Activated CD4-positive, alpha-beta T cell treated with anti-CD3 and anti-CD28 coated beads, Interleukin-2, amount 50 U/mL, for 16 hours (primary cell): ENCODE measurements at regions not wholly inside any gene's neighbourhood (a gene's known extent, or its start where the extent isn't known, plus 50 kb on each side); places are given as distances from the start of the nearest gene placed in this dataset.
A peak's percentile ranks its signal among the peaks of the same experiment; 100 is the strongest.

Experiments
- DNase-seq: peaks from one replicate; pipeline ENCODE4 v3.0.0-alpha.2; 2020

- peak; percentile 69 for DNase-seq
These were observed 103.7 kb upstream of the TAF1B start for GRCh38 chr2:9739531-9739964.

GRCh38 chr2:9740382-9741073 is 102.7 kb upstream of the TAF1B start:
- no peak for DNase-seq

GRCh38 chr2:9741110-9741509 is 102.2 kb upstream of the TAF1B start:
- DNase-seq = no peak

GRCh38 chr2:9742601-9743000 is 100.7 kb upstream of the TAF1B start:
- no peak for DNase-seq

- DNase-seq = no peak
These were observed 98.8 kb upstream of the TAF1B start for GRCh38 chr2:9744256-9745004.

GRCh38 chr2:9745153-9745899 is 97.9 kb upstream of the TAF1B start:
- DNase-seq = no peak

- no peak for DNase-seq
These were observed 95.9 kb upstream of the TAF1B start for GRCh38 chr2:9747396-9747795.

GRCh38 chr2:9748577-9748976 is 94.7 kb upstream of the TAF1B start:
- no peak for DNase-seq

- DNase-seq = no peak
These were observed 93.6 kb upstream of the TAF1B start for GRCh38 chr2:9749546-9750223.

- no peak for DNase-seq
These were observed 92.8 kb upstream of the TAF1B start for GRCh38 chr2:9750224-9751215.

GRCh38 chr2:9751831-9752230 is 91.4 kb upstream of the TAF1B start:
- DNase-seq = no peak

GRCh38 chr2:9752441-9753275 is 90.6 kb upstream of the TAF1B start:
- peak; percentile 94 for DNase-seq

GRCh38 chr2:9753276-9753600 is 90.0 kb upstream of the TAF1B start:
- peak; percentile 92 for DNase-seq

GRCh38 chr2:9753665-9754531 is 89.4 kb upstream of the TAF1B start:
- DNase-seq = peak; percentile 61

GRCh38 chr2:9754532-9754887 is 88.8 kb upstream of the TAF1B start:
- no peak for DNase-seq

- DNase-seq = no peak
These were observed 88.3 kb upstream of the TAF1B start for GRCh38 chr2:9755008-9755407.

GRCh38 chr2:9755638-9756037 is 87.6 kb upstream of the TAF1B start:
- DNase-seq = no peak

GRCh38 chr2:9756692-9757250 is 86.5 kb upstream of the TAF1B start:
- DNase-seq = no peak

GRCh38 chr2:9757501-9758264 is 85.6 kb upstream of the TAF1B start:
- DNase-seq = no peak
